Heart right ventricle (tissue), 16 donors: ENCODE measurements at regions not wholly inside any gene's neighbourhood (a gene's known extent, or its start where the extent isn't known, plus 50 kb on each side); places are given as distances from the start of the nearest gene placed in this dataset.

Experiments used
- ATAC-seq, 8 donors: fragments of 200-7000 bp; cut with Tn5 transposase; one replicate each; pipeline ENCODE4 v1.9.1; 2020; ENCODE audit warnings: mild to moderate bottlenecking in 8 of 8, moderate library complexity in 8 of 8, moderate number of reproducible peaks in 1 of 8
- DNase-seq, 2 donors: peaks; one replicate each; pipeline ENCODE4 v3.0.0-alpha.2; 2020
- H3K27ac ChIP-seq, 10 donors: fragments of 200-600 bp; sonication (generic) in 2 of 10; one replicate each; pipeline versions ENCODE4 v1.5.0 to v1.8.0; 2020 to 2022; ENCODE audit warnings: mild to moderate bottlenecking in 3 of 10
- H3K27me3 ChIP-seq, 7 donors: fragments of 200-600 bp; one replicate each; pipeline ENCODE4 v1.8.0; 2021 to 2022; ENCODE audit warnings: mild to moderate bottlenecking in 2 of 7
- H3K36me3 ChIP-seq, 9 donors: fragments of 200-600 bp; sonication (generic) in 1 of 9; one replicate each; pipeline versions ENCODE4 v1.5.0 to v1.8.0; 2020 to 2022; ENCODE audit warnings: mild to moderate bottlenecking in 2 of 9
- H3K4me1 ChIP-seq, 9 donors: fragments of 200-600 bp; sonication (generic) in 1 of 9; one replicate each; pipeline versions ENCODE4 v1.5.0 to v1.8.0; 2020 to 2022; ENCODE audit warnings: mild to moderate bottlenecking in 4 of 9
- H3K4me3 ChIP-seq, 10 donors: fragments of 200-600 bp; sonication (generic) in 2 of 10; one replicate each; pipeline versions ENCODE4 v1.5.0 to v1.8.0; 2020 to 2022; ENCODE audit warnings: mild to moderate bottlenecking in 7 of 10, moderate library complexity in 2 of 10
- H3K9me3 ChIP-seq, 11 donors: fragments of 200-600 bp in 10 of 11; sonication (generic) in 2 of 11; one replicate each; pipeline versions ENCODE4 v1.5.0 to v1.8.0; 2013 to 2022; ENCODE audit warnings: mild to moderate bottlenecking in 2 of 11, control low read depth in 1 of 11, moderate library complexity in 1 of 11
- WGBS, 2 donors: extraction: QIAGEN DNeasy Blood & Tissue Kit; methylation state at CpG; one replicate each; pipeline ENCODE4 v1.1.7; 2013; ENCODE audit warnings: inconsistent platforms in 1 of 2; 5-methylcytosine and 5-hydroxymethylcytosine counted together
- intact Hi-C, 10 donors: fragments of 100-400 bp; cut with DNase I; formaldehyde crosslinking; loops; one replicate each; pipeline versions ENCODE4 v1.11.1 to v1.14.2; 2022
- TF ChIP-seq, protein P1 (sequence below), 9 donors: fragments of 200-600 bp; sonication (generic) in 2 of 9; IDR thresholded peaks; one replicate each; pipeline versions ENCODE4 v1.5.0 to v1.8.0; 2021 to 2022; ENCODE audit warnings: antibody characterized with exemption in 9 of 9, mild to moderate bottlenecking in 5 of 9, moderate library complexity in 1 of 9
- donor health status: Arrhythmogenic right ventricular cardiomyopathy.
- donor health status: ischemic (EF 13 %, LVEDD 7.1; RV severe dilation, severe dysfunction).
- donor health status: healthy with polysubstance abuse.
- donor health status: DM: no; HTN: yes; CAD: no.
- donor health status: DM: no; HTN: no; CAD: no.
- donor health status: ischemic (EF 25% LVEDD 6.9; RV normal size, moderate dysfunction).
- donor health status: ischemic (EF 25% LVEDD 5.7; RV mildly dilated, moderate dysfunction).
- donor health status: healthy.
- donor health status: DM: yes; HTN: yes; CAD: no.
- donor health status: Ischemic cardiomyopathy.
- donor health status: ischemic (EF 35%, LVEDD 5.7; RV mildly dilated, moderate dysfunction).
- donor health status: nonischemic (EF 11% LVEDD 7.7; RV severe dilation, severe dysfunction).
- donor health status: DM: yes; HTN: yes; CAD: no.
- donor health status: PGD.
- donor health status: ischemic (EF 29% LVEDD 5.4; RV normal size, mild dysfunction).
- donor health status: nonischemic (EF 23%, LVEDD 6.1; RV moderate dilation, normal function).

DNA sequence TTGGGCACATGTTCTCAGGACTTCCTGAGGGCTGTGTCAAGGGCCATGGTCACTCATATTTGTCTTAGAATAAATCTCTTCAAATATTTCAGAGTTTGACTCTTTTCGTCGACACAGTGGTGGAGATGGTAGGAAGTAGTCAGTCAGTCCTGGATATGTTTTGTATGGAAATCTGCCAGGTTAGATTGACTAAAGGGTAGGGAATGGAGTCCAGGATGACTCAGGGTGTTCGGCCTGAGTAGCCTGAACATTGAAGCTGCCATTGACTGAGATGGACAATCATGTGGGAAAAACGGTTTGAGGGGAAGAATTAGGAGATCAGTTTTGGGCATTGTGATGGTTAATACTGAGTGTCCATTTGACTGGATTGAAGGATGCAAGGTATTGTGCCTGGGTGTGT lies 177.1 kb upstream of the CENPE start:
- no peaks in the 10 kb centered on the region for H3K4me1 ChIP-seq
- ATAC-seq = no peak
- WGBS, 2 donors = 83 to 88% methylated on average over 4 of the region's 4 CpGs
- H3K9me3 ChIP-seq = peaks cover 0 to 11% (median 0%) of the 10 kb centered on the region in 11 donors
- H3K4me3 ChIP-seq = no peak overlapping the region
- no peaks in the 10 kb centered on the region for H3K36me3 ChIP-seq
- DNase-seq = no peak
- intact Hi-C loops = no loop called here
- no peaks in the 10 kb centered on the region for H3K27me3 ChIP-seq
- H3K27ac ChIP-seq = no peak overlapping the region
- TF ChIP-seq, protein P1, sequence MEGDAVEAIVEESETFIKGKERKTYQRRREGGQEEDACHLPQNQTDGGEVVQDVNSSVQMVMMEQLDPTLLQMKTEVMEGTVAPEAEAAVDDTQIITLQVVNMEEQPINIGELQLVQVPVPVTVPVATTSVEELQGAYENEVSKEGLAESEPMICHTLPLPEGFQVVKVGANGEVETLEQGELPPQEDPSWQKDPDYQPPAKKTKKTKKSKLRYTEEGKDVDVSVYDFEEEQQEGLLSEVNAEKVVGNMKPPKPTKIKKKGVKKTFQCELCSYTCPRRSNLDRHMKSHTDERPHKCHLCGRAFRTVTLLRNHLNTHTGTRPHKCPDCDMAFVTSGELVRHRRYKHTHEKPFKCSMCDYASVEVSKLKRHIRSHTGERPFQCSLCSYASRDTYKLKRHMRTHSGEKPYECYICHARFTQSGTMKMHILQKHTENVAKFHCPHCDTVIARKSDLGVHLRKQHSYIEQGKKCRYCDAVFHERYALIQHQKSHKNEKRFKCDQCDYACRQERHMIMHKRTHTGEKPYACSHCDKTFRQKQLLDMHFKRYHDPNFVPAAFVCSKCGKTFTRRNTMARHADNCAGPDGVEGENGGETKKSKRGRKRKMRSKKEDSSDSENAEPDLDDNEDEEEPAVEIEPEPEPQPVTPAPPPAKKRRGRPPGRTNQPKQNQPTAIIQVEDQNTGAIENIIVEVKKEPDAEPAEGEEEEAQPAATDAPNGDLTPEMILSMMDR (IDR thresholded peaks at IDR 0.05) = no peak

DNA sequence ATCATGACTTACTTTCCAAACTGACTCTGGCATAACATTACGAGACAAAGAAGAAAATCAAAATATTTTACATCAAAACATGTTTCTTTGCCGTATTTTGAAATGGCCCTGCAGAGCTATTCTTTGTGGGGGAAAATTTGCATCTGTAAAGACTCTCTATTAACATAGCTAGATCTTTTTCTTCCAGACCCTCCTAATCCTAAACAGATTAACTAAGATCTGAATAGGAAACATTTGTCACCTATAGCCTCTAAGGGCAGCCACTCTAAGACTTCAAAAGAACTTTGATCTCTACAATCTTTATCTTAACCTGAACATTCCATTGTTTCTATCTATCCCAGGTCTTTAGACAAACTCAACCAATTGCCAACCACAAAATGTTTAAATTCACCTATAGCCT lies 176.6 kb upstream of the CENPE start:
- Histone ChIP-seq H3K36me3 (no peaks in the 10 kb centered on the region), H3K9me3 (peaks cover 0 to 11% (median 0%) of the 10 kb centered on the region in 11 donors), H3K4me1 (no peaks in the 10 kb centered on the region), H3K4me3 (no peak overlapping the region), H3K27ac (no peak overlapping the region), H3K27me3 (no peaks in the 10 kb centered on the region)
- ATAC-seq (no peak), DNase-seq (no peak)
- TF ChIP-seq, protein P1 (IDR thresholded peaks at IDR 0.05) = no peak
- intact Hi-C loops = no loop called here
- 62 to 65% methylated on average over 2 of the region's 2 CpGs for WGBS, 2 donors

DNA sequence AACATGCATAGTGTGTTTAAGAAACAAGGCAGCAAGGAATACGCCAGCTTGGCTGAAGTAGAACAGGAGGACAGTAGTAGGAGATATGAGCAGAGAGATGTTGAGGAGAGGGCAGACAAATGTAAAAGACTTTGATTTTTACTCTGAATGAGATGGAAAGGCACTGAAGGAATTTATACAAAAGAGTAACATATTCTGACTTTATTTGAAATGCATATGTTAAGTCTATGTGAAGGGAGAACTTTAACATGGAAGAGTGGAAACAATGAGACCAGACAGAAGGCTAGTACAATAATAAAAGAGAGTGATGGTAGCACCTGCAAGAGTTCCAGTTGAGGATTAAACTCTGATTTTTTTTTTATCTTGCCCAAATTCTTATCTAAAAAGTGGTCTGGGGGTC lies 176.2 kb upstream of the CENPE start:
- WGBS, 2 donors = 86 to 87% methylated on average over 1 of the region's 1 CpG
- no peaks in the 10 kb centered on the region for H3K4me1 ChIP-seq
- no peak overlapping the region for H3K27ac ChIP-seq
- intact Hi-C loops = no loop called here
- no peaks in the 10 kb centered on the region for H3K36me3 ChIP-seq
- H3K4me3 ChIP-seq = no peak overlapping the region
- H3K27me3 ChIP-seq = no peaks in the 10 kb centered on the region
- no peak for ATAC-seq
- DNase-seq = no peak
- H3K9me3 ChIP-seq = peaks cover 0 to 11% (median 0%) of the 10 kb centered on the region in 11 donors
- TF ChIP-seq, protein P1 (IDR thresholded peaks at IDR 0.05) = no peak

DNA sequence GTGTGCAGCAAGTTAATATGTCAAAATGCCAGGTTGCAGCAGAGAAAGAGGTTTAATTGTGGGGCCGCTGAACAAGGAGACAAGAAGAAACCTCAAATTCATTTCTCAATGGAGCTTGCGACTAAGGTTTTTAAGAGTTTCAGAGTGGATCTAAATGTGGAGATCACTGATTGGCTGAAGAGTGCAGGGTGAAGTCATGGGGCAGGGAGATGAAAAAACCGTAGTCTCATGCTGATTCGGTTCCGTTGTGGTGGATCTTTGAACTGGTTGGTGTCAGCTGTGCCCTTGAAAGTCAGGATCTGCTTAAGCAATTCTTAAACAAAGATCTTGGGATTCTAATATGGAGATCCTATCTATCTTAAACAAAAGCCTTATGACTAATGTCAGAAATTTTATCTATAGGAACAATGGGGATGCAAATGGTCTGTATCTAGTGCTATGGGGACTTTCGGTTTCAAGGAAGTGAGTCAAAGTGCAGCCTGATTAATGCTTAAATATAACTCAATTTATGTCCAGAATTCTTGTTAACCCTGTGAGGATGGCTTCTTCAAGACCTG lies 173.9 kb upstream of the CENPE start:
- Histone ChIP-seq H3K27ac (no peak overlapping the region), H3K27me3 (no peaks in the 10 kb centered on the region), H3K4me1 (no peaks in the 10 kb centered on the region), H3K4me3 (no peak overlapping the region), H3K36me3 (no peaks in the 10 kb centered on the region), H3K9me3 (peaks cover 0 to 4% (median 0%) of the 10 kb centered on the region in 11 donors)
- no peak for ATAC-seq
- DNase-seq = no peak
- intact Hi-C loops = no loop called here
- 69 to 85% methylated on average over 6 of the region's 6 CpGs for WGBS, 2 donors
- TF ChIP-seq, protein P1 (IDR thresholded peaks at IDR 0.05) = no peak
